HG03139 (cell line): ENCODE measurements at regions not wholly inside any gene's neighbourhood (a gene's known extent, or its start where the extent isn't known, plus 50 kb on each side); places are given as distances from the start of the nearest gene placed in this dataset.

Experiments
- ATAC-seq: cut with Tn5 transposase; IDR thresholded peaks from one replicate; pipeline ENCODE4 v1.9.1; 2021; ENCODE audit not compliant: unreplicated experiment

- ATAC-seq, result no peak
Measured at GRCh38 chr1:47551971-47552528, 114.2 kb downstream of the FOXD2 start.

GRCh38 chr1:47554082-47554481 is 116.2 kb downstream of the FOXD2 start:
- ATAC-seq, result no peak

- ATAC-seq, result no peak
Measured at GRCh38 chr1:47554901-47555300, 117.1 kb downstream of the FOXD2 start.

GRCh38 chr1:47555306-47555705 is 117.5 kb downstream of the FOXD2 start:
- ATAC-seq, result no peak

GRCh38 chr1:47555841-47556560 is 118.2 kb downstream of the FOXD2 start:
- no peak for ATAC-seq

GRCh38 chr1:47557066-47557465 is 119.2 kb downstream of the FOXD2 start:
- ATAC-seq, result no peak

GRCh38 chr1:47558601-47559593 is 121.1 kb downstream of the FOXD2 start:
- ATAC-seq, result no peak

GRCh38 chr1:47559944-47560695 is 122.3 kb downstream of the FOXD2 start:
- ATAC-seq, result no peak

- no peak for ATAC-seq
Measured at GRCh38 chr1:47561523-47562007, 123.7 kb downstream of the FOXD2 start.

- ATAC-seq, result no peak
Measured at GRCh38 chr1:47562147-47562546, 124.3 kb downstream of the FOXD2 start.

- ATAC-seq, result no peak
Measured at GRCh38 chr1:47562799-47563198, 125.0 kb downstream of the FOXD2 start.

GRCh38 chr1:47563201-47563600 is 125.4 kb downstream of the FOXD2 start:
- ATAC-seq, result no peak

GRCh38 chr1:47564570-47564969 is 126.7 kb downstream of the FOXD2 start:
- ATAC-seq, result no peak

- ATAC-seq, result no peak
Measured at GRCh38 chr1:47565092-47565491, 127.2 kb downstream of the FOXD2 start.

- no peak for ATAC-seq
Measured at GRCh38 chr1:47565676-47566075, 127.8 kb downstream of the FOXD2 start.

GRCh38 chr1:47568763-47569162 is 130.9 kb downstream of the FOXD2 start:
- no peak for ATAC-seq

- ATAC-seq, result no peak
Measured at GRCh38 chr1:47569261-47569660, 131.4 kb downstream of the FOXD2 start.

GRCh38 chr1:47569681-47570470 is 132.0 kb downstream of the FOXD2 start:
- no peak for ATAC-seq

- ATAC-seq, result no peak
Measured at GRCh38 chr1:47571161-47571560, 133.3 kb downstream of the FOXD2 start.

- no peak for ATAC-seq
Measured at GRCh38 chr1:47571952-47572351, 134.1 kb downstream of the FOXD2 start.
